ENCODE measurements at regions not wholly inside any gene's neighbourhood (a gene's known extent, or its start where the extent isn't known, plus 50 kb on each side); places are given as distances from the start of the nearest gene placed in this dataset.
"Not testable (repeated sequence)": the region's sequence is repeated elsewhere in the genome, so short reads cannot be mapped to it uniquely, and the experiment has no call there.

DNA sequence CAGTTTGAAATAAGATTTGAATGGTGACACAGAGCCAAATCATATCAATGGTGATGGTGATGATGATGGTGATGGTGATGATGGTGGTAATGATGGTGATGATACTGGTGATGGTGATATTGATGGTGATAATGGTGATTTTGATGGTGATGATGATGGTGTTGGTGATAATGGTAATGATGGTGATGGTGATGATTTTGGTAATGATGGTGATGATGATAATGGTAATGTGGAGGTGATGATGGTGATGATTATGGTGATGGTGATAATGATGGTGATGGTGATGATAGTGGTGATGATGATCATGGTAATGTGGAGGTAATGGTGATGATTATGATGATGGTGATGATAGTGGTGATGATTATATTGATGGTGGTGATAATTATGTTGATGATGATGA is 311.9 kb upstream of the SFSWAP start:
- Histone ChIP-seq H3K36me3 (ENCODE audit: control insufficient read depth in 3 of 3, insufficient read depth in 3 of 3, low read length in 3 of 3) (no peaks in the 10 kb centered on the region), H3K4me3 (ENCODE audit: low read length in 3 of 3) (no peak overlapping the region), H3K27ac (ENCODE audit: low read depth, low read length) (no peak overlapping the region)

DNA sequence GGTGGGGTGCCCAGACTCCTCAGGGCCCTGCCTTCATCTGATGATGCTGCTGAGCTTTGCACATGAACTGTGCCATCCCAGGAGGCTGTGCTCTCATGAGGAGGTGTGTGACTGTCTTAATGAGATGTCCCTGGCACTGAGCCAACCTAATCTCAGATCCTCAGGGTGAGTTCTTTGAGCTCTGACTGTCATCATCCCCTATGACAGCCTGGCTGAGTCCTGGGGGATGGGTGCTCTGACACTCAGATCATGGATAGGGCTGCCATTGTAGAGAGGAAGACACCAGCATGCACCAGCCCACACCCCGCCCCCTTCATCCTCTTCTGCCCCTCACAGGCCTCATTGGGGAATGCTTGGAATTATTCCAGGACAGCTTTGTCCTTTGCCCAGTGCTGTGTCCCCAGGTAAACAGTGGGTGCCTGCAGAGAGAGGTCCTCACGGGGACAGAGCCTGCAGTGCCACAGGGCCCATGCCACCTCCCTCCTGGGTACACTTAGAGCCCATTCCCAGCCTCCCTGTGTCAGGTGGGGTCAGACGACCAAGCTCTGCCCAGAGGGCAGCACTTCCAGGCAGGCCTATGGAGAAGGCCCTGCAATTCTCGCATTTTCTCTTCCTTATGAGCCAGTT is 310.1 kb upstream of the SFSWAP start:
- not testable (repeated sequence) for H3K27me3 ChIP-seq (ENCODE audit: control insufficient read depth in 3 of 3, insufficient read depth in 3 of 3, low read length in 3 of 3); H3K27ac ChIP-seq (ENCODE audit: low read depth, low read length); H3K36me3 ChIP-seq (ENCODE audit: control insufficient read depth in 3 of 3, insufficient read depth in 3 of 3, low read length in 3 of 3); H3K9ac ChIP-seq (ENCODE audit: low read depth in 1 of 3, low read length in 3 of 3); H3K4me3 ChIP-seq (ENCODE audit: low read length in 3 of 3); H3K9me3 ChIP-seq (ENCODE audit: control insufficient read depth in 3 of 3, low read length in 3 of 3); H3K4me1 ChIP-seq (ENCODE audit: control insufficient read depth in 3 of 3, insufficient read depth in 3 of 3, low read length in 3 of 3)

More for the DNA sequence above, 311.9 kb upstream of the SFSWAP start:
- Histone ChIP-seq H3K9ac (ENCODE audit: low read depth in 1 of 3, low read length in 3 of 3) (no peak overlapping the region), H3K4me1 (ENCODE audit: control insufficient read depth in 3 of 3, insufficient read depth in 3 of 3, low read length in 3 of 3) (peaks cover 0 to 10% (median 5%) of the 10 kb centered on the region in 3 donors), H3K27me3 (ENCODE audit: control insufficient read depth in 3 of 3, insufficient read depth in 3 of 3, low read length in 3 of 3) (no peaks in the 10 kb centered on the region), H3K9me3 (ENCODE audit: control insufficient read depth in 3 of 3, low read length in 3 of 3) (peaks cover 0 to 5% (median 5%) of the 10 kb centered on the region in 3 donors)

DNA sequence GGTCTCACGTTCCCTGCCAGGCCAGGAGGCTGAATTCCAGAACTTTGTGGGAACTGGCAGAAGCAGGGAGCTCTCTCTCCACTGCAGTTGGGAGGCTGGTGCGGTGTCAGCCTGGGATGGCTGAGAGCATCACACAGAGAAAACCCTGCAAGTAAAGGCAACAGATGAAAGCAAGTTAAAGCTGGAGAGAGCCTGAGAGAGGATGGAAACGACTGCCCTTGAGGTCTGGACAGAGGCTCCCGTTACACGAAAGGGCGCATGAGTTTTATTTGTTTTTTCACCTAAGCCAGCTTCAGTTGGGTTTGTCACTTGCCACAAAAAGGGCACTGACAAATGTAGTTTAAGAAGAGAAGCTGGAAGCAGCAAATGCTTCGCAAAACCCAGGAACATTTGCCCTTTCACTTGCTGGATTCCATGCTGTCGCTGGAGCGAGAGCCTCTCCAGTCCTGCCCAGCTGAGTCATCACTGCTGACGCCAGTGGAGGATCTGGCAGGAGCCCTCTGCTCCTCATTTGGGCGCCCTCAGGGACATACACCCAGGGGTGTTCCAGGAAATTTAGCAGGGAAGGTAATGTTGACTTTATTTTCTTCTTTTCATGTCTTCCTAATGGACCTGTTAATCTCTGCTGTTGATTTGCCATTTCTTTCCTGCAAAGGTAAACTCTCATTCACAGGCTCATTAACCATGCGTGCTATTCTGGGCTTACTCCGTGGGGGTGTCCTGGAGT is 308.8 kb upstream of the SFSWAP start:
- not testable (repeated sequence) for H3K9me3 ChIP-seq (ENCODE audit: control insufficient read depth in 3 of 3, low read length in 3 of 3); H3K36me3 ChIP-seq (ENCODE audit: control insufficient read depth in 3 of 3, insufficient read depth in 3 of 3, low read length in 3 of 3); H3K4me3 ChIP-seq (ENCODE audit: low read length in 3 of 3); H3K4me1 ChIP-seq (ENCODE audit: control insufficient read depth in 3 of 3, insufficient read depth in 3 of 3, low read length in 3 of 3); H3K27me3 ChIP-seq (ENCODE audit: control insufficient read depth in 3 of 3, insufficient read depth in 3 of 3, low read length in 3 of 3); H3K27ac ChIP-seq (ENCODE audit: low read depth, low read length)
- H3K9ac ChIP-seq (ENCODE audit: low read depth in 1 of 3, low read length in 3 of 3): peak overlapping the region in 1 of 3 donors; percentile 33

DNA sequence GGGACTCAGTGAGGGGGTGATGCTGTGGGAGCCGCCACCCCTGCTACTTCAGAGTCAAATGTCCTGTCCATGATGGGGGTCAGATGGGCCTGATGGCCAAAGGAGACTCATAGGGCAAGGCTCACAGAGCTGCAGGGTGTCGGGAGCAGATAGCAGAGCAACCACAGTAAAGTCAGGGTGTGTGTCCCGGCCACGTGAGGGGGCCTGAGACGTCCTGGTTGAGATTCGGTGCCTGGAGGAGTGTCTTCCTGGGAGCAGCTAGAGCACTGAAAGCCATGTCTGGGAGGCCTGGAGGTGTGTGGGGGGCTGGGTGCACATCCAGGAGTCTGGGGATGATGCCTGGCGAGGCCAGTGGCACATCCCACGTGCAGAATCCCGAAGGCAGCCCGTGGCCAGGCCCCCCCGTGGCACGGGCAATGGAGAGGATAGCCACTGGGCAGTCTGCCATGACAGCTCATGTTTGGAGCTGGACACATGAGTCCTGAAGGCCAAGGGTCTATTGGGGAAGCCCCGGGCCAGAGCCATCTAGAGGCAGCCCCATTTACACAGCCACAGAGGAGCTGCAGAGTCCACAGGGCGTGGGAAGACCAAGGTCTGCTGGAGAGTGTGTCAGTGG is 308.0 kb upstream of the SFSWAP start:
- Histone ChIP-seq H3K9me3 (ENCODE audit: control insufficient read depth in 3 of 3, low read length in 3 of 3) (peaks cover 0 to 1% (median under 1%) of the 10 kb centered on the region in 3 donors), H3K27me3 (ENCODE audit: control insufficient read depth in 3 of 3, insufficient read depth in 3 of 3, low read length in 3 of 3) (peaks cover 0 to 9% (median 7%) of the 10 kb centered on the region in 3 donors), H3K36me3 (ENCODE audit: control insufficient read depth in 3 of 3, insufficient read depth in 3 of 3, low read length in 3 of 3) (no peaks in the 10 kb centered on the region), H3K27ac (ENCODE audit: low read depth, low read length) (no peak overlapping the region), H3K4me3 (ENCODE audit: low read length in 3 of 3) (no peak overlapping the region), H3K4me1 (ENCODE audit: control insufficient read depth in 3 of 3, insufficient read depth in 3 of 3, low read length in 3 of 3) (peaks cover 0 to 10% (median 5%) of the 10 kb centered on the region in 3 donors), H3K9ac (ENCODE audit: low read depth in 1 of 3, low read length in 3 of 3) (no peak overlapping the region)

DNA sequence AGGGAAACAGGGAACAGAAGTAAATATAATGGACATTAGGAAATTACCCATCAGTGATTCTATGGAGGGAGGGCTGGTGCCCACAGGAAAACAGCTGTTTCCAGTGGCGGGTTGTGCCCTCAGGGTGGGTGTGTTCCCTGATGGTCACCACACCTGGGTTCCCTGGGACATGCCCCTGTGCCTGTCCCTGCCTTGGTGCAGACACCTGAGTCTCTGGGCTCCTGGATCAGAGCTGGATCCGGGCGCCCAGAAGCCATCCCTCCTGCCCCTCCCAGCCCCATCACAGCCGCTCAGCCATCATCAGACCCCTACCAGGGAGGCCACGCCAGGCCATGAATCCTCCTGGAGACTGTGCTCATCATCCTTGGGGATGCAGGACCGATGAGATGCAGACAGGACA is 307.2 kb upstream of the SFSWAP start:
- H3K4me1 ChIP-seq (ENCODE audit: control insufficient read depth in 3 of 3, insufficient read depth in 3 of 3, low read length in 3 of 3): peaks cover 0 to 10% (median 5%) of the 10 kb centered on the region in 3 donors

DNA sequence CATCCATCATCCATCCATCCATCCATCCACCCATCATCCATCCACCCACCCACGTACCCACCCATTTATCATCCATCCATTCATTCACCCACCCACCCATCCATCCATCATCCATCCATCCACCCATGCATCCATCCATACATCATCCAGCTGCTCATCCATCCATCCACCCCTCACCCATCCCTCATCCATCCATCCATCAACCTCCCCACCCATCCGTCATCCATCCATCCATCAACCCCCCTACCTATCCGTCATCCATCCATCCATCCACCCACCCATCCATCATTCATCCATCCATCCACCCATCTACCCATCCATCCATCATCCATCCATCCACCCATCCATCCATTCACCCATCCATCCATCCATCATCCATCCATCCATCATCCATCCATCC is 306.2 kb upstream of the SFSWAP start:
- Histone ChIP-seq H3K27ac (ENCODE audit: low read depth, low read length) (no peak overlapping the region), H3K9me3 (ENCODE audit: control insufficient read depth in 3 of 3, low read length in 3 of 3) (no peaks in the 10 kb centered on the region), H3K36me3 (ENCODE audit: control insufficient read depth in 3 of 3, insufficient read depth in 3 of 3, low read length in 3 of 3) (no peaks in the 10 kb centered on the region), H3K4me3 (ENCODE audit: low read length in 3 of 3) (no peak overlapping the region), H3K27me3 (ENCODE audit: control insufficient read depth in 3 of 3, insufficient read depth in 3 of 3, low read length in 3 of 3) (peaks cover 0 to 16% (median 8%) of the 10 kb centered on the region in 3 donors), H3K4me1 (ENCODE audit: control insufficient read depth in 3 of 3, insufficient read depth in 3 of 3, low read length in 3 of 3) (peaks cover 0 to 10% (median 5%) of the 10 kb centered on the region in 3 donors), H3K9ac (ENCODE audit: low read depth in 1 of 3, low read length in 3 of 3) (no peak overlapping the region)

More for the DNA sequence above, 307.2 kb upstream of the SFSWAP start:
- H3K9ac ChIP-seq (ENCODE audit: low read depth in 1 of 3, low read length in 3 of 3): no peak overlapping the region
- no peak overlapping the region for H3K4me3 ChIP-seq (ENCODE audit: low read length in 3 of 3)
- no peaks in the 10 kb centered on the region for H3K36me3 ChIP-seq (ENCODE audit: control insufficient read depth in 3 of 3, insufficient read depth in 3 of 3, low read length in 3 of 3)
- no peak overlapping the region for H3K27ac ChIP-seq (ENCODE audit: low read depth, low read length)
- peaks cover 0 to 10% (median 8%) of the 10 kb centered on the region in 3 donors for H3K27me3 ChIP-seq (ENCODE audit: control insufficient read depth in 3 of 3, insufficient read depth in 3 of 3, low read length in 3 of 3)
- H3K9me3 ChIP-seq (ENCODE audit: control insufficient read depth in 3 of 3, low read length in 3 of 3): no peaks in the 10 kb centered on the region

DNA sequence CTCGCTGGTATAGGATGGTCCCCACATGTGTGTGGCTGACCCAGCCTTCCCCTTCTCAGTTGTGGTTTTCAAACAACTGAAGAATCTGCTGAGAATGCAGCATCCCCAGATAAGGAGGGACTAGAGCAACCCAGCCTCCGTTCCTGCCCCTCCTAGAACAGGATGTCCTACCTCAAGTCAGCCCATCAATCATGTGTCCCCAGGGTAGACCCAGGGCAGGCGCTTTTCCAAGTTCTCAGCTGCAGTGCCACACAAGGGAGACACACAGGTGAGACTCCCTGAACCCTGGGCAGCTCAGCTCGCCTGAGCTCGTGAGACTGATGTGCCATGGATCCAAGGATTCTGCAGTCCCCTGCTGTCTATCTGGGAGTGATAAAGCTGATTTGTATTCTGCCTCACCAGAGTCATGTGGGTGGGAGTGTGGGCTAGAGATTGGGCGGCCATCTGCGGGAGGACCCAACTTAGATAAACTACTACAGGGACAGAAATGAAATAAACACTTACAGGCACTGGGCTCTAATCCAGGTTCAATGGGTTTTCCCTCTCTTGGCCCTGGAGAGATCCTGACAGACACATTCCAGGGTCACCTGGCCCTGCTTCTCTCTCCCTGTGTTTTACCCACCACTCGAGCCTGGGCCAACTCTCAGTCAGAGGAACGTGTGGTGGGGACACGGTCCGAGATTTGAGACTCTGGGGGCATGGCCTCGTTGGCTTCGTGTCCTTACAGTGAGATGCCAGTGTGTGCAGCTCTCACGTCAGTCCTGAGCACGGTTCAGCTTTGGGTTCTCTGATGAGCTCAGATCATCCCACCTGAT is 303.5 kb upstream of the SFSWAP start:
- Histone ChIP-seq H3K36me3 (ENCODE audit: control insufficient read depth in 3 of 3, insufficient read depth in 3 of 3, low read length in 3 of 3) (no peaks in the 10 kb centered on the region), H3K27ac (ENCODE audit: low read depth, low read length) (no peak overlapping the region), H3K4me1 (ENCODE audit: control insufficient read depth in 3 of 3, insufficient read depth in 3 of 3, low read length in 3 of 3) (peaks cover 0 to 3% (median under 1%) of the 10 kb centered on the region in 3 donors), H3K9me3 (ENCODE audit: control insufficient read depth in 3 of 3, low read length in 3 of 3) (no peaks in the 10 kb centered on the region), H3K9ac (ENCODE audit: low read depth in 1 of 3, low read length in 3 of 3) (no peak overlapping the region), H3K27me3 (ENCODE audit: control insufficient read depth in 3 of 3, insufficient read depth in 3 of 3, low read length in 3 of 3) (peaks cover 0 to 22% (median 8%) of the 10 kb centered on the region in 3 donors), H3K4me3 (ENCODE audit: low read length in 3 of 3) (no peak overlapping the region)

DNA sequence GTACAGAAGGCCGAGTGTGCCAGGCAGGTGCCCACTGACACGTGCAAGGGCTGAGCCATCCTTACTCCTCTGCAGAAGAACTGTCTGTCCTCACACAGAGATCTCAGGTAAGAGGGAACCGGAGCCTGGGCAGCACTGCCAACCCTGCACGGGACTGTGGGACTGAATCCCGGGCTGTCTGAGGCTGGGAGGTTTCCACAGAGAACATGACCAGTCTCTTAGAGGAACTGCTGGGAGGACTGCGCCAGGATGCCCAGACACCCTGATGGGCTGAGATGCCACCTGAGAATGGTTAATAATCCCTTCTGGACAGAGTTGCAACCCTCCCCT is 302.9 kb upstream of the SFSWAP start:
- Histone ChIP-seq H3K4me3 (ENCODE audit: low read length in 3 of 3) (no peak overlapping the region), H3K27ac (ENCODE audit: low read depth, low read length) (no peak overlapping the region), H3K27me3 (ENCODE audit: control insufficient read depth in 3 of 3, insufficient read depth in 3 of 3, low read length in 3 of 3) (peaks cover 0 to 22% (median 12%) of the 10 kb centered on the region in 3 donors), H3K4me1 (ENCODE audit: control insufficient read depth in 3 of 3, insufficient read depth in 3 of 3, low read length in 3 of 3) (no peaks in the 10 kb centered on the region), H3K36me3 (ENCODE audit: control insufficient read depth in 3 of 3, insufficient read depth in 3 of 3, low read length in 3 of 3) (no peaks in the 10 kb centered on the region), H3K9ac (ENCODE audit: low read depth in 1 of 3, low read length in 3 of 3) (no peak overlapping the region), H3K9me3 (ENCODE audit: control insufficient read depth in 3 of 3, low read length in 3 of 3) (no peaks in the 10 kb centered on the region)

DNA sequence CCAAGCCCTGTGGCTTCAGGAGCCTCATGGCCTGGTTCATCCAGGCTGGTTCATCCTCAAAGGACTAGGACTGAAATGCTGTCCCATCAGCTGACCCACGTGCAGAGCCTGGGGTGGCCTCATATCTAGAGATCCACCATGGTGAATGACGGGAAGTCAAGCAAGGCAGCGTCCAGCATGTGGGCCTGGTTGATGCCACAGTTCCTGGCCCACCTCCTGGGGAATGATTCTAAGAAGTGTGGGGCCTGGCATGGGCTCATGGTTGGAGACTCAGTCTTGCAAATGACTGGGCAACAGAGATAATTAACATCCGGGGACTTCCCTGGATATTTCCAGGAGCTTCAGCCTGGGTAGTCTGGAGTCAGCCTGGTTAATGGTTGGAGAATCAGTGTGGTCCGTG is 302.4 kb upstream of the SFSWAP start:
- Histone ChIP-seq H3K27ac (ENCODE audit: low read depth, low read length) (no peak overlapping the region), H3K4me1 (ENCODE audit: control insufficient read depth in 3 of 3, insufficient read depth in 3 of 3, low read length in 3 of 3) (no peaks in the 10 kb centered on the region), H3K9me3 (ENCODE audit: control insufficient read depth in 3 of 3, low read length in 3 of 3) (no peaks in the 10 kb centered on the region), H3K4me3 (ENCODE audit: low read length in 3 of 3) (no peak overlapping the region), H3K9ac (ENCODE audit: low read depth in 1 of 3, low read length in 3 of 3) (no peak overlapping the region), H3K36me3 (ENCODE audit: control insufficient read depth in 3 of 3, insufficient read depth in 3 of 3, low read length in 3 of 3) (no peaks in the 10 kb centered on the region), H3K27me3 (ENCODE audit: control insufficient read depth in 3 of 3, insufficient read depth in 3 of 3, low read length in 3 of 3) (peaks cover 0 to 22% (median 16%) of the 10 kb centered on the region in 3 donors)

Measured in skeletal muscle tissue (tissue), 3 donors.